Activated CD4-positive, alpha-beta T cell treated with anti-CD3 and anti-CD28 coated beads for 36 hours (primary cell): ENCODE measurements at regions not wholly inside any gene's neighbourhood (a gene's known extent, or its start where the extent isn't known, plus 50 kb on each side); places are given as distances from the start of the nearest gene placed in this dataset.

ENCODE experiments used
- ATAC-seq: fragments of 200-7000 bp; cut with Tn5 transposase; one replicate; pipeline ENCODE4 v1.10.0; 2021; ENCODE audit warnings: mild to moderate bottlenecking, moderate library complexity
- CTCF ChIA-PET: fragments of 350-600 bp; sonication (Branson Sonifier 250); formaldehyde crosslinking; loops from one replicate; lab custom pipeline; 2021; ENCODE audit warnings: antibody characterized with exemption; lab: Charles Lee
- POLR2A ChIA-PET: fragments of 350-600 bp; sonication (Branson Sonifier 250); formaldehyde crosslinking; loops from one replicate; lab custom pipeline; 2021; ENCODE audit warnings: antibody characterized with exemption, inconsistent platforms; lab: Charles Lee
- DNase-seq: peaks from one replicate; pipeline ENCODE4 v3.0.0-alpha.2; 2020
- H3K27ac Mint-ChIP-seq: one replicate; pipeline ENCODE4 v1.8.0; 2021; ENCODE audit warnings: mixed read lengths
- H3K27me3 Mint-ChIP-seq: one replicate; pipeline ENCODE4 v1.8.0; 2021; ENCODE audit warnings: mixed read lengths
- H3K36me3 Mint-ChIP-seq: one replicate; pipeline ENCODE4 v1.8.0; 2021; ENCODE audit warnings: low read depth, mixed read lengths
- H3K4me1 Mint-ChIP-seq: one replicate; pipeline ENCODE4 v1.8.0; 2021; ENCODE audit warnings: mixed read lengths
- H3K4me3 Mint-ChIP-seq: one replicate; pipeline ENCODE4 v1.8.0; 2021; ENCODE audit warnings: mild to moderate bottlenecking, moderate library complexity, mixed read lengths
- H3K9me3 Mint-ChIP-seq: one replicate; pipeline ENCODE4 v1.8.0; 2021; ENCODE audit warnings: low read depth, mixed read lengths
- intact Hi-C, 2 experiments: fragments of 100-400 bp; cut with DNase I in 1 of 2; cut with micrococcal nuclease in 1 of 2; formaldehyde crosslinking; loops; one replicate each; pipeline versions ENCODE4 v1.14.2 to v1.15.1; 2022 to 2024; cut with DNase I, micrococcal nuclease

DNA sequence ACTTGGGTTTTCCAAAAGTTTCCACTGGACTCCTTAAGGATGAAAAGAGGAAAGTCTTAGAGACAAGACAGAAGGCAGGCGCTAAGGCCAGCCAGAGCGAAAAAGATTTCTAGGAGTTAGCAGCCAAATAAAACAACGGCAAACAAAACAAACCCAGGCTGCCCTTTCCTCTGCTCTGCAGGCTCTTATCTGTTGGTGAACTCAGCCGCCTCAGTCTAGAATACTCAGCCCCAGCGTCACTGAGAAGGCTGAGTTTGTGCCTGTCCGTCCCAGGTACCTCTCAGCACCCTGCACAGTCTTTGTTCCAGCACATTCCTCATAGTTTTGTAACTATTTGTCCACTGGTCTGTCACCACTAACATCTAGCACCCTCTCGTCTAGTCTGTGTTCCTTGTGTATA, 75.6 kb upstream of the FAM9C start:
- no peaks in the 10 kb centered on the region for H3K27me3 Mint-ChIP-seq
- DNase-seq = no peak
- ChIA-PET CTCF (interaction anchor here (0.7 kb wide), 1 partner anchor 11 kb away, joined by 6 read pairs; no protein-coding TSS in a partner anchor), POLR2A (no interaction called here)
- H3K27ac Mint-ChIP-seq = no peak overlapping the region
- H3K36me3 Mint-ChIP-seq = no peaks in the 10 kb centered on the region
- peaks cover 32% of the 10 kb centered on the region for H3K4me1 Mint-ChIP-seq
- no peak for ATAC-seq
- intact Hi-C loops = no loop called here
- H3K9me3 Mint-ChIP-seq = peaks cover 4% of the 10 kb centered on the region
- H3K4me3 Mint-ChIP-seq = no peak overlapping the region

DNA sequence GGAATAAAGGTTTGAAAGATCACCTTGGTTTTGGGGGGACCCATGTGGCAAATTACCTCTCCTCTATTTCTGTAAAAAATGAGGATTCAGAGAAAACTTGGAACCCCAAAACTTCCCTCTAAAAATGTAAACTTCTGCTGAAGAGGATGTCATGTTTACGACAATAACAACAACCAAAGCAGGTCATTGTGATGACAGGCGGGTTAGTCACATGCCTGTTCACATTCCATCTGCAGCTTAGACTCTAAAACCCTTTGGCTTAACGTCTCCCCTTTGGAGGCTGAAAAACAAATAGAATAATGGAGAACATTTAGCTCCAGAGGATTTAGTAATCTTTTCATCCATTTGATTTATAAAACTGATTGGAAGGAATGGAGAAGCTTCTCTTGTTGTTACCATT, 75.0 kb upstream of the FAM9C start:
- Mint-ChIP-seq H3K4me3 (no peak overlapping the region), H3K27ac (no peak overlapping the region), H3K27me3 (no peaks in the 10 kb centered on the region), H3K36me3 (no peaks in the 10 kb centered on the region), H3K4me1 (peaks cover 25% of the 10 kb centered on the region), H3K9me3 (peaks cover 4% of the 10 kb centered on the region)
- ATAC-seq (no peak), DNase-seq (no peak)
- ChIA-PET CTCF (no interaction called here), POLR2A (no interaction called here)
- intact Hi-C loops = no loop called here

DNA sequence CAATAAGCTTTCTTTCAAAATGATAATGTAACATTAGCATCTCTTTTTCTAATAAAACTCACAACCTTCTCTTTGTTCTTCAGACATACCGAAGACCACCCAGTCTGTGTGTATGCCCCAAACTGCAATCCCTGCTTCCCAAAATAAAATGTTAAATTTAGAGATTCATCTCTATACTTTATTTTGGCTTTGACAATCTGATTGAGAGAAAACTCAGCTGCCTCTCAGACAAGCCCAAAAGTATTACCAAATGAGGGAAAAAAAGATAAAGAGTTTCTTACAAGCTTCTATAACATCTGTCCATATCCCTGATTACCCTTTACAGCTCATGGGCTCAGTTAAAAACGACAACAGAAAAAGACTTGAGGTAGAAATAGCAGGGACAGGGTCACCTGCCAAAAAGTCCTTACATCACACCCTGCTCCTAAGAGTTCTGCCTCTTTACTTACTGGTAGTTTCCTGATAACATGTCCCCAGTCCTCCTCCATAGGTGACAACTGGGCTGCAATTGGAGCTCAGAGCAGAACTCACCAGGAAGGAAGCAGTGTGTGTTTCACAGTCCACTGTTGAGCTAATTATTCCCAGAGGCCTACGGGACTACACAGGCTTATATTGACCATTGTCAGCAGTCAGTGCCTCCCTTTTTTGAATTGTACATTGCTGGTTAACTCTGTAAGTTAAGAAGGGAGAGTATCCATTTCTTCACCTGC, 70.9 kb upstream of the FAM9C start:
- CTCF ChIA-PET = interaction anchor here (0.6 to 1.3 kb wide), 4 partner anchors 16 to 185 kb away, joined by 3 to 4 read pairs (median 4); no protein-coding TSS in a partner anchor
- POLR2A ChIA-PET = no interaction called here
- Mint-ChIP-seq H3K4me1 (peaks cover 8% of the 10 kb centered on the region), H3K27ac (no peak overlapping the region), H3K27me3 (no peaks in the 10 kb centered on the region), H3K9me3 (peaks cover 4% of the 10 kb centered on the region), H3K36me3 (no peaks in the 10 kb centered on the region), H3K4me3 (no peak overlapping the region)
- DNase-seq = no peak
- ATAC-seq = no peak
- intact Hi-C loops = no loop called here

DNA sequence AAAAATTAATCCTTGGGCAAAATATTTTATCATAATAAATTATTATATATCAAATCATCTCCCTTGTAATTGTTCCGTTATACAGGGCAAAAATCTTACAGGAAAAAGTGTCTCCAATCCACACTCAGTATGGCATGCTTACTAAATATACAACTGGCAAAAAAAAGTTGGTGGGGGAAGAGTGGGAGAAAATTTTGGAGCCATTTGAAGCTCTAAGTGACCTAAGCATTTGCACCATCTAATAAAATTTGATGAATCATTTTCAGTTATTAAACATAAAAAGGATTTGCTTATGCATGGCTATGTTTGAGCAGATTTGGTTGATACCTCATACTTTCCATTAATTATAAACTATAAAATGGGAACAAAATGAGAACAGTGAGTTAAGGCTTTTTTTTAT, 68.1 kb upstream of the FAM9C start:
- peaks cover 3% of the 10 kb centered on the region for H3K9me3 Mint-ChIP-seq

DNA sequence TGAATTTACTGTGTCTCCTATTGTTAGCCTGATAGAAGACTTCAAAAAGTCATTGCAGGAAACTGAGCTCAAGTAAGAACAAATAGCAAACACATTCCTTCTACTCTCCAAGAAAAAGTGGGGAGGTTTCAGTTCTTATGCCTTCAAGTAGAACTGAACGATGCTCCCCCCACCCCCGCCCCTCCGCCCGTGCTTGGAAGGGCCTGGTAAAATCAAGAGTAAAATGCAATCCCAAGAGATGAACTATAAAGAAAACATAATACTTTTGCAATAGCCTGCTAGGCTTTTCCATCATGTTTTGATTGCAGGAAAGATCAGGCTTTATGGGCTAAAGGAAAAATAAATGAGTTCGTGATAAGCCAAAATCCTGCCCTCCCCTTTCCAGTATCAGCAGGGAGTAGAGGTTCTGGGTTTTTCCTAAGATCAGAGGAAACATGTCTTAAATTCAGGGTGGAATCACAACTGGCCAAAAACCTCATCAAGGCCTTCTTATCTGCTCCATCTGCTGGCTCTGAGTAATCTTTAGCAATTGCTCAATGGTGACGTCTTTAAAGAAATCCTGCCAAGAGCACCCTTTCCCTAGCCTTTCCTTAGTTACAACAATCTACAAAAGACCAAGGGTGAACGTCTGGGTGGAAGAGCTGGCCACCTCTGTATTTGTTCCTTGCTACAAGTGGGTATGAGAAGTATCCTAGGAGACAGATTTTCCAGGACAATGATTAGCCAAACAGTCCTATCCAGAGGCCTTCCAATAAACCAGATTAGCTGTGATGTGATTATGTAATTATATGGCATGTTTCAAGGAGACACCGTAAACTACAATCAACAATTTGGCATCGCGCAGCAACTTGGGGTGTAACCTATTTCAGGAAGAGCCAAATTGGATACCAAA, 66.3 kb upstream of the FAM9C start:
- no peaks in the 10 kb centered on the region for H3K36me3 Mint-ChIP-seq
- H3K4me3 Mint-ChIP-seq = no peak overlapping the region
- no peak overlapping the region for H3K27ac Mint-ChIP-seq
- ChIA-PET CTCF (no interaction called here), POLR2A (no interaction called here)
- ATAC-seq (no peak), DNase-seq (no peak)
- no peaks in the 10 kb centered on the region for H3K9me3 Mint-ChIP-seq
- intact Hi-C loops = no loop called here
- peaks cover 12% of the 10 kb centered on the region for H3K4me1 Mint-ChIP-seq
- H3K27me3 Mint-ChIP-seq = no peaks in the 10 kb centered on the region

More for the DNA sequence above, 68.1 kb upstream of the FAM9C start:
- no peak overlapping the region for H3K4me3 Mint-ChIP-seq
- intact Hi-C loops = no loop called here
- H3K27ac Mint-ChIP-seq = no peak overlapping the region
- ChIA-PET POLR2A (no interaction called here), CTCF (interaction anchor here (0.6 to 1.2 kb wide), 3 partner anchors 10 to 187 kb away, joined by 3 to 5 read pairs (median 4); no protein-coding TSS in a partner anchor)
- no peaks in the 10 kb centered on the region for H3K36me3 Mint-ChIP-seq
- peaks cover 12% of the 10 kb centered on the region for H3K4me1 Mint-ChIP-seq
- no peak for ATAC-seq
- H3K27me3 Mint-ChIP-seq = no peaks in the 10 kb centered on the region
- no peak for DNase-seq

DNA sequence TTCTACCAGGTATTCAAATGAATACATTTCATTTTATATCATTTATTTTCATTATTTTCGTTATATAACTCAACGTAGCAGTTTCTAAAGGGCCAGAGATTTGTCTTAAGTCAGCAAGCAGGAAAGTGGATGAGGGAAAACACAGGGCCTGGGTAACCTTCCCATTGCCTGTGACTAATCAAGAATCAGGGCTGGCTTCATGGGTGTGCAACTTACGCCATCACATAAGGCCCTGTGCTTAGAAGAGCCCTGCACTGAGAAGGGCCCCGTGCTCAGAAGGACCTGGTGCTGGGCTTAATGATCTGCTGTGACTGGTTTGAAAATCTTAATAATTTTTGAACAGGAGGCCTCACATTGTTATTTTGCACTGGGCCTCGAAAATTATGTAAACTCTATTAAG, 65.4 kb upstream of the FAM9C start:
- Mint-ChIP-seq H3K36me3 (no peaks in the 10 kb centered on the region), H3K9me3 (no peaks in the 10 kb centered on the region), H3K4me3 (no peak overlapping the region), H3K4me1 (peaks cover 12% of the 10 kb centered on the region), H3K27ac (no peak overlapping the region), H3K27me3 (no peaks in the 10 kb centered on the region)
- DNase-seq (no peak), ATAC-seq (no peak)
- CTCF ChIA-PET = no interaction called here
- intact Hi-C loops = no loop called here
- POLR2A ChIA-PET = no interaction called here

DNA sequence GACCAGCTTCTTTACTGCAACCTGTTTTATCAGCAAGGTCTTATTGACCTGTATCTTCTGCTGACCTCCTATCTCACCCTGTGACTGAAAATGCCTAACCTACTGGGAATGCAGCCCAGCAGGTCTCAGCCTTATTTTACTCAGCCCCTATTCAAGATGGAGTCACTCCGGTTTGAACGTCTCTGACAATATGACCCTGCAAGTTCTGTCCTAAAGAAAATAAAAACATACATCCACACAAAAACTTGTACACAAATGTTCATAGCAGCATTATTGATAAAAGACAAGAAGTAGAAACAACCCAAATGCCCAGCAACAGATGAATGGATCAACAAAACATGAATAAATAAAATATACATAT, 59.5 kb upstream of the FAM9C start:
- Mint-ChIP-seq H3K27ac (no peak overlapping the region), H3K4me3 (no peak overlapping the region), H3K9me3 (no peaks in the 10 kb centered on the region), H3K4me1 (peaks cover 41% of the 10 kb centered on the region), H3K36me3 (no peaks in the 10 kb centered on the region), H3K27me3 (no peaks in the 10 kb centered on the region)
- CTCF ChIA-PET = no interaction called here
- ATAC-seq (no peak), DNase-seq (no peak)
- intact Hi-C loops = loop anchor here in 1 of 2 experiments (5.0 kb wide), 1 partner anchor 163 kb away; no protein-coding TSS in a partner anchor
- POLR2A ChIA-PET = no interaction called here

DNA sequence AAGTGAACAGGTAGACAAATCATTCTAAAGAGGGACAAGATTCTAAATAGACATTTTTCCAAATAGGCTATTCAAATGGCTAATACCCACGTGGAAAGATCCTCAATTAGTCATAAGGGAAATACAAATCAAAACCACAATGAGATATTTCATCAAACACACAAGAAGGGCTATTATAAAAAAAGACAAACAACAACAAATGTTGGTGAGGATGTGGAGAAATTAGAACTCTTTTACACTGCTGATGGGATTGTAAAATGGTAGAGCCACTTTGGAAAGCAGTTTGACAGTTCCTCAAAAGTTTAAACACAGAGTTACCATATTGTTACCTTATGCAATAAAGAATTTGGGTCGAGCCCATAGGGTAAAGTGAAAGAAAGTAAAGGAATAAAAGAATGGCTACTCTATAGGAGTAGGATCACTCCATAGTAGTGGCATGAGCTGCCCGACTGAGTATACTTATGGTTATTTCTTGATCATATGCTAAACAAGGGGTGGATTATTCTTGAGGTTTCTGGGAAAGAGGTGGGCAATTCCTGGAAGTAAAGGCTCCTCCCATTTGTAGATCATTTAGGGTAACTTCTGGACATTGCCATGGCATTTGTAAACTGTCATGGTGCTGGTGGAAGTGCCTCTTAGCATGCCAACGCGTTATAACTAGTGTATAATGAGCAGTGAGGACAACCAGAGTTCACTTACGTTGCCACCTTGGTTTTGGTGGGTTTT, 58.9 kb upstream of the FAM9C start:
- peaks cover 39% of the 10 kb centered on the region for H3K4me1 Mint-ChIP-seq
- H3K4me3 Mint-ChIP-seq = no peak overlapping the region
- ChIA-PET CTCF (interaction anchor here (0.9 kb wide), 1 partner anchor 157 kb away, joined by 4 read pairs; no protein-coding TSS in a partner anchor), POLR2A (no interaction called here)
- H3K27me3 Mint-ChIP-seq = no peaks in the 10 kb centered on the region
- ATAC-seq = no peak
- DNase-seq = no peak
- no peaks in the 10 kb centered on the region for H3K36me3 Mint-ChIP-seq
- H3K27ac Mint-ChIP-seq = no peak overlapping the region
- H3K9me3 Mint-ChIP-seq = no peaks in the 10 kb centered on the region
- intact Hi-C loops = loop anchor here in 1 of 2 experiments (5.0 kb wide), 1 partner anchor 164 kb away; no protein-coding TSS in a partner anchor

DNA sequence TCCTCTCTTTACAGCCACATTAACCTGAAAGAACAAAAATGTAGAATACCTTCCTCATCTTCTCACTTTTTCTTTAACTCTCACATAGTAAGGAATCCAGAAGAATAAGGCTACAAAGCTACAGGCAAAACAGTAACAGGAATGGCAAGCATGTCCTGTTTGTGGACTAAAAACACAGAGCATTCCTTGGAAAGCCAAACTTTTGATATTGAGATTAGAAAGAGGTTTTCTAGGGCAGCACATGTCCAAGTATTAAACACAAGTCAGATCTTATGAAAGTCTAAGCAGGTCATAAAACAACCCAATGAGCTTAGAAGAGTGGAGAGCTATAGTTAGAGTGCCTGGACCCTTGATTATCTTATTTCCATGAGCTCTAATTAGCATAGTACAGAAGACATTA, 58.2 kb upstream of the FAM9C start:
- Mint-ChIP-seq H3K27me3 (no peaks in the 10 kb centered on the region), H3K36me3 (no peaks in the 10 kb centered on the region), H3K4me1 (peaks cover 41% of the 10 kb centered on the region), H3K27ac (no peak overlapping the region), H3K4me3 (no peak overlapping the region), H3K9me3 (no peaks in the 10 kb centered on the region)
- ATAC-seq (no peak), DNase-seq (no peak)
- ChIA-PET POLR2A (no interaction called here), CTCF (interaction anchor here (0.9 kb wide), 1 partner anchor 156 kb away, joined by 4 read pairs; no protein-coding TSS in a partner anchor)
- intact Hi-C loops = loop anchor here in 1 of 2 experiments (5.0 kb wide), 1 partner anchor 165 kb away; no protein-coding TSS in a partner anchor

DNA sequence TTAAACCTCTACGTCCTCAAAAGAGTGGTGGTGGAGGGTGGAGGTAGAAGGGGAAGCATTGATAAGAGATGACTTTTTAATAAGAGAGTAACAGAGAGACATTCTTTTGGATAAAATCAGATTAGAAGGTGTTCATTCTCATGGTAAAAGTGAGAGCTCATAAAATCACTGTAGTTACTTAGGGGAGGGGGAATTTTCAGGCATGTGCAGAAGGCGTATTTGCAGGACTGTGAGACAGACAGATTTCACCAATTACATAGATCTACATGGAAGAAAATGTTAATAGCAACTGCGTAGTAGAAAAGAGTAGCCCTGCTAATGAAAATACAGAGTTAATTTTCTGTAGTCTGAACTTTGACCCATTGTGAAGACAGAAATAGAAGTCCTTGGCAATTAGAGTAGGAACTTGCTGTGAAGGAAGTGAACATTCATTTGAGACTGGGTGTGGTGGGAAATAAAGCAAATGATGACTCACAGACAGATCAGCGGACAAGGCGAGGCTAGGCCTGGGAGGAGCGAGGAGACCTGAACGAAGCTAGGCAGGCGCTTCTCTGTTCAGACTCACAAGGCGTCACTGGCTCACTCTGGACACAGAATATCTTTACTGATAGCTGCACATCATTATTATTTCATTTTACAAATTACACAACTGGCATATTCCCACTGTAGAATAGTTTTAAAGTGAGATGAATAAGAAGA, 57.2 kb upstream of the FAM9C start:
- Mint-ChIP-seq H3K9me3 (no peaks in the 10 kb centered on the region), H3K27ac (peak overlapping the region; percentile 29), H3K27me3 (no peaks in the 10 kb centered on the region), H3K36me3 (no peaks in the 10 kb centered on the region), H3K4me3 (no peak overlapping the region), H3K4me1 (peaks cover 49% of the 10 kb centered on the region)
- ChIA-PET CTCF (interaction anchor here (1.0 to 2.2 kb wide), 2 partner anchors 11 to 155 kb away, joined by 3 to 10 read pairs; no protein-coding TSS in a partner anchor), POLR2A (interaction anchor here (0.7 to 0.8 kb wide), 2 partner anchors 50 to 128 kb away, joined by 3 read pairs; no protein-coding TSS in a partner anchor)
- intact Hi-C loops = loop anchor here in 1 of 2 experiments (5.0 kb wide), 1 partner anchor 166 kb away; no protein-coding TSS in a partner anchor
- peak; percentile 98 for ATAC-seq
- peak; percentile 66 for DNase-seq
